ENCODE measurements at regions not wholly inside any gene's neighbourhood (a gene's known extent, or its start where the extent isn't known, plus 50 kb on each side); places are given as distances from the start of the nearest gene placed in this dataset.

DNA sequence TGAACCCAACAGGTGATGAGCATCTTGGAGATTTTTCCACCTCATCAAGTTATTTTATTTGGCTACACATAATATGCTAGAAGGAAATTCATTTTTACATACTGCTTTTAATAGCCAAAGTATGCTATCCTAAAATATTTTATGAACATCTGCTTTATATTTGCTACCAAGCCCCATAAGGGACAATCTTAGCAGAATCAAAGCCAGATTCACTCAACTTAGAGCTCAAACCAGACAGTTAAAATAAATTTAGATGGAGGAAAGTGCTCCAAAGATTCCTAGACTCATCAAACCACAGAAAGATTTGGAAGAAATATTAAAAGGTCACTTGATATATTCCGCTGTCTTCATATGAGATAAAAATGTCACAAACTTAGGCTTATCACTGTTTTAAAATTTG, 637.1 kb upstream of the CCNG1 start:
- no peak for TF ChIP-seq REST (IDR thresholded peaks at IDR 0.05; ENCODE audit: insufficient read depth in 1 of 2, low read depth in 2 of 2, low read length in 2 of 2)
- TF ChIP-seq FOXP2 (optimal IDR thresholded peaks at IDR 0.05; ENCODE audit: borderline replicate concordance, extremely low read depth, extremely low read length, insufficient read depth) = no peak
- no peak for TF ChIP-seq TAF1 (IDR thresholded peaks at IDR 0.05; ENCODE audit: borderline replicate concordance, insufficient read depth, low read length)
- no peak for TF ChIP-seq POLR2AphosphoS5 (IDR thresholded peaks at IDR 0.05; ENCODE audit: low read depth, low read length)
